ENCODE measurements at regions not wholly inside any gene's neighbourhood (a gene's known extent, or its start where the extent isn't known, plus 50 kb on each side); places are given as distances from the start of the nearest gene placed in this dataset.

GRCh38 chr11:17157761-17158160 lies 50.0 kb downstream of the PIK3C2A start:
- Mint-ChIP-seq H3K9me3 (no peaks in the 10 kb centered on the region), H3K4me3 (no peak overlapping the region), H3K27me3 (ENCODE audit: low read depth) (no peaks in the 10 kb centered on the region), H3K4me1 (ENCODE audit: low read depth) (peaks cover 36% of the 10 kb centered on the region), H3K36me3 (ENCODE audit: insufficient read depth in 2 of 2) (peaks cover 3% of the 10 kb centered on the region in 2 donors), H3K27ac (no peak overlapping the region)
- DNase-seq: no peak
- ATAC-seq (replicated peaks in 1 of 2): no peak

DNA sequence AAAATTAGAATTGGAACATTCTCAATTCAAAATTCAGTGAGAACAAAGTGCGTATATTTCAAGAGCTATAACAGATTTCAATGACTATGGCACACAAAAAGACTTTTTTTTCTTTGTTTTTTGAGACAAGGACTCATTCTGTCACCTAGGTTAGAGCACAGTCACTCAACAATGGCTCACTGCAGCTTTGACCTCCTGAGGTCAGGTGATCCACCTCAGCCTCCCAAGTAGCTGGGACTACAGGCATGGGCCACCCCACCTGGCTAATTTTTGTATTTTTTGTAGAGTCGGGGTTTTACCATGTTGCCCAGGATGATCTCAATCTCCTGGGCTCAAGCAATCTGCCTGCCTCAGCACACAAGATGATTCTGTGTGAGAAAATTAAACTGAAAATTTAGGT lies 51.5 kb downstream of the PIK3C2A start:
- H3K4me3 Mint-ChIP-seq: no peak overlapping the region
- peaks cover 21% of the 10 kb centered on the region for H3K4me1 Mint-ChIP-seq (ENCODE audit: low read depth)
- H3K36me3 Mint-ChIP-seq (ENCODE audit: insufficient read depth in 2 of 2): peaks cover 3% of the 10 kb centered on the region in 2 donors
- no peak overlapping the region for H3K27ac Mint-ChIP-seq
- no peaks in the 10 kb centered on the region for H3K9me3 Mint-ChIP-seq
- no peak for DNase-seq
- no peaks in the 10 kb centered on the region for H3K27me3 Mint-ChIP-seq (ENCODE audit: low read depth)
- ATAC-seq (replicated peaks in 1 of 2): no peak

DNA sequence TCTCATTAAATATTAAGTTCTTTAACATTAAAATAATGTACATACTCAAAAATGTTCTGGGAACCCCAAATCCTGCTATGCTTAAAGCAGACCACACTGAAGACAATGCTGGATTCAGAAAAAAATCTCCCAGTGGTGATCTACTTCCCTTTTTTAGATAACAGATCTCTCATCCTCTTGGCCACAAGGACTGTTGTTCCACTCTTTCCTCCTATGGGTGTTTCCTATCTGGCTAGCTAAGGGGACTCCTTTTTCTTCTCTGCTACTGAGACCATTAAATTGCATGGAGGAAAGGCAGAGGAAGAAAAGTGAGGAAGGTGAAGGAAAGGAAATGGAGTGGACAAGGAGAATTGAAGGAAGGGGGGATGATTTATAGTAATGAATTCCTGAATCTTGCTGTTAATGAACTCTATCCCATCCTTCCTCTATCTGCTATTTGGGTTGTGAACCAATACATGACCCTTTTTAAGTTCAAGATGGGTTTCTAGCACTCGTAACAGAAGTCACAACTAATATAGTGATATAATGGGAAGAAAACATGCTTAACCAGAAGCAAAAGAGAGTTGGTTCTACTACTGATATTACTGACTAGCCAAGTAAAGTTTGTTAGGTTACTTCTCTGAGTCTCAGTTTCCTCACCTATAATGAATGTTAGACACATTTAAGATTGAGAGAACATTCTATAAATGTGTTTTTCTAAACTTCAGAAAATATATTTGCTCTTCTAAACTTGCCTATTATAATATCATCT lies 53.2 kb downstream of the PIK3C2A start:
- H3K27me3 Mint-ChIP-seq (ENCODE audit: low read depth): no peaks in the 10 kb centered on the region
- peaks cover 21% of the 10 kb centered on the region for H3K4me1 Mint-ChIP-seq (ENCODE audit: low read depth)
- peaks cover 0 to 3% of the 10 kb centered on the region in 2 donors for H3K36me3 Mint-ChIP-seq (ENCODE audit: insufficient read depth in 2 of 2)
- ATAC-seq (replicated peaks in 1 of 2): no peak
- no peak for DNase-seq
- peak overlapping the region; percentile 10 for H3K27ac Mint-ChIP-seq
- H3K4me3 Mint-ChIP-seq: no peak overlapping the region
- H3K9me3 Mint-ChIP-seq: no peaks in the 10 kb centered on the region

GRCh38 chr11:17153757-17154156 lies 54.0 kb downstream of the PIK3C2A start:
- ATAC-seq (replicated peaks in 1 of 2) (no peak), DNase-seq (no peak)
- Mint-ChIP-seq H3K27me3 (ENCODE audit: low read depth) (no peaks in the 10 kb centered on the region), H3K27ac (no peak overlapping the region), H3K36me3 (ENCODE audit: insufficient read depth in 2 of 2) (peaks cover 0 to 3% of the 10 kb centered on the region in 2 donors), H3K4me1 (ENCODE audit: low read depth) (peaks cover 21% of the 10 kb centered on the region), H3K9me3 (no peaks in the 10 kb centered on the region), H3K4me3 (peak overlapping the region in 1 of 2 donors; percentile 1)

DNA sequence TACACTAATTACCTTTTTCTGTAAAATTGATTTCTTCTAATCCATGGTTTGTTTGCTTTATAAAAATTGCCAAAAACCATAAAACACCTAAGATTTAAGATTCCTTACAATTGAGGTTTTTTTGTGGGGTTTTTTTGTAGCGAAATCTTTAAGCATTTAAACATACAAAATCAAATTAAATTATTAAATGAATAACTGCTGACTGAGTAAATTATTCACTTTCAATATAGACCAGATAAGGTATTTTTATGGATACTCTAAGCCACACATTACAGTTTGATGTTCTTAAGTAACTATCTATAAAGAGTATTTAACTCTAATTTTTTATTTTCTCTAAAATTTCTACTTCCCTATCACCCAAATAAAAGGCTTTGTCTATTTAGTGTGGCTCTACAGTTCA lies 55.5 kb downstream of the PIK3C2A start:
- Mint-ChIP-seq H3K27me3 (ENCODE audit: low read depth) (no peaks in the 10 kb centered on the region), H3K36me3 (ENCODE audit: insufficient read depth in 2 of 2) (peaks cover under 1 to 6% of the 10 kb centered on the region in 2 donors), H3K4me3 (no peak overlapping the region), H3K4me1 (ENCODE audit: low read depth) (peaks cover 21% of the 10 kb centered on the region), H3K27ac (no peak overlapping the region), H3K9me3 (no peaks in the 10 kb centered on the region)
- no peak for DNase-seq
- no peak for ATAC-seq (replicated peaks in 1 of 2)

DNA sequence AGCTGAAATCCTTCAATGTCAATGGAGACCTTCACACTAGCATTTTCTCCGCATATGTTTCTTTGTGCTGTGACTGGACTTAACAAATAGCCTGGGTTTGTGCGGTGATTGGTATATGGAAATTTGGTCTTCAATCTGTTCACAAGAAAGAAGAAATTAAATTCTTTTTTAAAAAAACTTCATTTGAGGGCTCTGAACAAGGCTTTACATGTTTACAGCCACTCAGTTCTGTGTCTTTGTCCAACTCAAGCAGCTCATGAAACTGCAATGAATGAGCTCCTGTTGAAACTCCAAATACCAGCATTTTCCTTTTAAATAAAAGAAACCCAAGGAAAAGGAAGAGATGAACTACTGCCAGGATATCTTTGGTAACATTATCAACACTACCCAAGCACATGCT lies 57.3 kb downstream of the PIK3C2A start:
- peaks cover 3 to 11% of the 10 kb centered on the region in 2 donors for H3K36me3 Mint-ChIP-seq (ENCODE audit: insufficient read depth in 2 of 2)
- no peak for DNase-seq

GRCh38 chr11:17148536-17148935 lies 59.2 kb downstream of the PIK3C2A start:
- Mint-ChIP-seq H3K27ac (no peak overlapping the region), H3K4me1 (ENCODE audit: low read depth) (peaks cover 7% of the 10 kb centered on the region), H3K27me3 (ENCODE audit: low read depth) (no peaks in the 10 kb centered on the region), H3K4me3 (no peak overlapping the region), H3K36me3 (ENCODE audit: insufficient read depth in 2 of 2) (peaks cover 5 to 9% of the 10 kb centered on the region in 2 donors), H3K9me3 (no peaks in the 10 kb centered on the region)
- no peak for ATAC-seq (replicated peaks in 1 of 2)
- DNase-seq: no peak

More for the DNA sequence above, 57.3 kb downstream of the PIK3C2A start:
- no peak for ATAC-seq (replicated peaks in 1 of 2)
- Mint-ChIP-seq H3K4me3 (no peak overlapping the region), H3K27me3 (ENCODE audit: low read depth) (no peaks in the 10 kb centered on the region), H3K9me3 (no peaks in the 10 kb centered on the region), H3K4me1 (ENCODE audit: low read depth) (peaks cover 22% of the 10 kb centered on the region), H3K27ac (no peak overlapping the region)

GRCh38 chr11:17145972-17146371 lies 61.8 kb downstream of the PIK3C2A start:
- Mint-ChIP-seq H3K9me3 (no peaks in the 10 kb centered on the region), H3K27me3 (ENCODE audit: low read depth) (no peaks in the 10 kb centered on the region), H3K27ac (no peak overlapping the region), H3K4me1 (ENCODE audit: low read depth) (peaks cover 7% of the 10 kb centered on the region), H3K36me3 (ENCODE audit: insufficient read depth in 2 of 2) (peaks cover 9 to 15% of the 10 kb centered on the region in 2 donors), H3K4me3 (no peak overlapping the region)
- DNase-seq (no peak), ATAC-seq (replicated peaks in 1 of 2) (no peak)

DNA sequence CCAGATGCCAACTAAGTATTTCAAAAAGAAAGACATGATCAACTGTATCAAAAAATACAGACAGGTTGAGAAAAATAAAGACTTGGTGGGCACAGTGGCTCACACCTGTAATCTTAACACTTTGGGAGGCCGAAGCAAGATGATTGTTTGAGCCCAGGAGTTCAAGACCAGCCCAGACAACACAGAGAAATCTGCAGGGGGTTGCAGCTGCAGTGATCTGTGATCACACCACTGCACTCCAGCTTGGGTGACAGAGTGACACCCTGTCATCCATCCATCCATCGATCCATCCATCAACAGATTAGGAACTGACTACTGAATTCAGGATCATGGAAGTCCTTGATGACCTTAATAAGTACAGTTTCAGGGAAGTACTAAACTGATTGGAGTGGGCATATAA lies 65.0 kb upstream of the RPS13 start:
- peaks cover 7% of the 10 kb centered on the region for H3K4me1 Mint-ChIP-seq (ENCODE audit: low read depth)
- peaks cover 9 to 15% of the 10 kb centered on the region in 2 donors for H3K36me3 Mint-ChIP-seq (ENCODE audit: insufficient read depth in 2 of 2)
- no peak overlapping the region for H3K27ac Mint-ChIP-seq
- no peak for ATAC-seq (replicated peaks in 1 of 2)
- H3K27me3 Mint-ChIP-seq (ENCODE audit: low read depth): no peaks in the 10 kb centered on the region
- H3K4me3 Mint-ChIP-seq: no peak overlapping the region
- H3K9me3 Mint-ChIP-seq: no peaks in the 10 kb centered on the region
- DNase-seq: no peak

- H3K27ac Mint-ChIP-seq: no peak overlapping the region
- ATAC-seq (replicated peaks in 1 of 2): no peak
- H3K36me3 Mint-ChIP-seq (ENCODE audit: insufficient read depth in 2 of 2): peaks cover 6 to 10% of the 10 kb centered on the region in 2 donors
- no peak overlapping the region for H3K4me3 Mint-ChIP-seq
- no peak for DNase-seq
- no peaks in the 10 kb centered on the region for H3K9me3 Mint-ChIP-seq
- H3K27me3 Mint-ChIP-seq (ENCODE audit: low read depth): no peaks in the 10 kb centered on the region
- H3K4me1 Mint-ChIP-seq (ENCODE audit: low read depth): peaks cover 1% of the 10 kb centered on the region
Observed at GRCh38 chr11:17141156-17141555, 63.7 kb upstream of the RPS13 start.

GRCh38 chr11:17138562-17138961 lies 61.1 kb upstream of the RPS13 start:
- Mint-ChIP-seq H3K27me3 (ENCODE audit: low read depth) (no peaks in the 10 kb centered on the region), H3K36me3 (ENCODE audit: insufficient read depth in 2 of 2) (peaks cover 4 to 11% of the 10 kb centered on the region in 2 donors), H3K4me3 (no peak overlapping the region), H3K4me1 (ENCODE audit: low read depth) (no peaks in the 10 kb centered on the region), H3K9me3 (no peaks in the 10 kb centered on the region), H3K27ac (no peak overlapping the region)
- ATAC-seq (replicated peaks in 1 of 2): no peak
- DNase-seq: no peak

- Mint-ChIP-seq H3K27me3 (ENCODE audit: low read depth) (no peaks in the 10 kb centered on the region), H3K36me3 (ENCODE audit: insufficient read depth in 2 of 2) (peaks cover 0 to 5% of the 10 kb centered on the region in 2 donors), H3K4me3 (no peak overlapping the region), H3K27ac (no peak overlapping the region), H3K9me3 (no peaks in the 10 kb centered on the region), H3K4me1 (ENCODE audit: low read depth) (no peaks in the 10 kb centered on the region)
- DNase-seq (no peak), ATAC-seq (replicated peaks in 1 of 2) (no peak)
Observed at GRCh38 chr11:17135916-17136683, 58.6 kb upstream of the RPS13 start.

GRCh38 chr11:17132654-17133053 lies 55.2 kb upstream of the RPS13 start:
- Mint-ChIP-seq H3K4me3 (no peak overlapping the region), H3K27me3 (ENCODE audit: low read depth) (no peaks in the 10 kb centered on the region), H3K36me3 (ENCODE audit: insufficient read depth in 2 of 2) (peaks cover 0 to 2% of the 10 kb centered on the region in 2 donors), H3K4me1 (ENCODE audit: low read depth) (no peaks in the 10 kb centered on the region), H3K9me3 (no peaks in the 10 kb centered on the region), H3K27ac (no peak overlapping the region)
- ATAC-seq (replicated peaks in 1 of 2): no peak
- no peak for DNase-seq

All from activated T-cell treated with anti-CD3 and anti-CD28 coated beads, Interleukin-2, amount 50 U/mL, for 72 hours (primary cell).